ENCODE measurements at regions not wholly inside any gene's neighbourhood (a gene's known extent, or its start where the extent isn't known, plus 50 kb on each side); places are given as distances from the start of the nearest gene placed in this dataset.

DNA sequence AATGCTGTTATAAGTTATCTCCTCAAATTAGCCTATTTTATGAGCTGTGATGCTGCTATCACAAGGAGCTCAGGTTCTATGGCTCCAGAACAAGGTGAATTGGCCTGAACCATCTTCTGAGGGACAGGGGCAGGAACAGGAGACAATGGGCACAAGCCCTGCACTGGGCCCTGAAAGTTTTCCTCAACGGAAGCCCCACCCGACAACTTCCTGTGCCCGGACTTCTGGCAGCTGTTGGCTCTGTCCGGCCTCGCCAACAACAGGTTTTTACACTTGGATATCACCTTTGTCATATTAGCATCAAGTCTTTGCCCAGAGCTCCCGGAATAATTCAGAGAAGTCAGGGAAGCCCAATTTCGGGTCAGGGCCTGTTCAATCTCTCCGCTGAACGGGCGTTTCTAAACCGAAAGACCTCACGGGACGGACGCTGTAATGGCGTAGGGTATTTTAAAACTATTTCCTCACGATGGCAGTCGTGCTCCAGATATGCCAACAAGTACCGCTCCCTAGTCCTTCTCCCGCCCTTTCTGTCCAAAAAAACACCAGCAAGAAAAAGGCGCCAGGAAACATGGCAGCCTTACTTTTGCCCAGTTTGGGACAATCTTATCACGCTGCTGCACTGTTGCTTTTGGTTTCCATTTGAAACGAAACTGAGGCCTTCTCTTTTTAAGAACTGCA, 201.0 kb upstream of the STK26 start:
- no peaks in the 10 kb centered on the region for H3K9me1 ChIP-seq (replicated peaks; ENCODE audit: control insufficient read depth, extremely low read depth, insufficient read depth, low read length)
- CTCF ChIA-PET = no interaction called here
- no peak overlapping the region for H3K4me3 ChIP-seq (replicated peaks in 1 of 3; ENCODE audit: insufficient read depth in 1 of 3, low read depth in 1 of 3, low read length in 3 of 3)
- no peak overlapping the region for H3K27ac ChIP-seq (ENCODE audit: insufficient read depth, low read depth, low read length)
- no peaks in the 10 kb centered on the region for H3K36me3 ChIP-seq (ENCODE audit: control insufficient read depth in 2 of 2, extremely low read depth in 1 of 2, insufficient read depth in 2 of 2, low read length in 2 of 2)
- no peak overlapping the region for H3K9ac ChIP-seq (replicated peaks; ENCODE audit: extremely low read depth, insufficient read depth, low read length)
- intact Hi-C loops (cut with micrococcal nuclease) (no loop called here), dilution Hi-C loops (cut with MboI; ENCODE audit: extremely low pct_ligation_motif_present, low sequenced_read_pairs) (no loop called here)
- H4K20me1 ChIP-seq (replicated peaks; ENCODE audit: control insufficient read depth, extremely low read depth, insufficient read depth, low read length) = no peaks in the 10 kb centered on the region
- H3K27me3 ChIP-seq (ENCODE audit: control insufficient read depth in 2 of 2, insufficient read depth in 2 of 2, low read length in 2 of 2) = no peaks in the 10 kb centered on the region
- no peaks in the 10 kb centered on the region for H3K9me3 ChIP-seq (replicated peaks; ENCODE audit: control insufficient read depth, insufficient read depth, low read length)
- TF ChIP-seq EZH2 (IDR thresholded peaks at IDR 0.05; ENCODE audit: borderline replicate concordance, low read depth, low read length, severe bottlenecking) = no peak
- TF ChIP-seq JUN (IDR thresholded peaks at IDR 0.05; ENCODE audit: borderline replicate concordance, insufficient read depth, insufficient read length, low read depth) = no peak
- no peak for TF ChIP-seq GATA2 (IDR thresholded peaks at IDR 0.05; ENCODE audit: insufficient read depth, insufficient read length, low read depth, low read length)
- TF ChIP-seq, protein P1, sequence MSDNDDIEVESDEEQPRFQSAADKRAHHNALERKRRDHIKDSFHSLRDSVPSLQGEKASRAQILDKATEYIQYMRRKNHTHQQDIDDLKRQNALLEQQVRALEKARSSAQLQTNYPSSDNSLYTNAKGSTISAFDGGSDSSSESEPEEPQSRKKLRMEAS (IDR thresholded peaks at IDR 0.05; ENCODE audit: insufficient read depth, insufficient read length) = no peak
- TF ChIP-seq FOS (IDR thresholded peaks at IDR 0.05; ENCODE audit: borderline replicate concordance, insufficient read depth, low read length) = no peak
- no peak for TF ChIP-seq POLR2AphosphoS5 (IDR thresholded peaks at IDR 0.05; ENCODE audit: insufficient read depth, low read depth, low read length)
- H3K4me1 ChIP-seq (ENCODE audit: control insufficient read depth, extremely low read depth, insufficient read depth, low read length) = no peaks in the 10 kb centered on the region
- DNase-seq (ENCODE audit: low read depth, low spot score) = no peak
- no peak for FAIRE-seq
- H2AFZ ChIP-seq (ENCODE audit: low read depth, low read length) = no peak overlapping the region
- no TSS peak for BruUV-seq (replicated peaks)
- no peaks in the 10 kb centered on the region for H3K79me2 ChIP-seq (ENCODE audit: control insufficient read depth, insufficient read depth, low read length)
- H3K4me2 ChIP-seq (ENCODE audit: insufficient read depth, low read length) = no peak overlapping the region
- POLR2A ChIA-PET = no interaction called here

DNA sequence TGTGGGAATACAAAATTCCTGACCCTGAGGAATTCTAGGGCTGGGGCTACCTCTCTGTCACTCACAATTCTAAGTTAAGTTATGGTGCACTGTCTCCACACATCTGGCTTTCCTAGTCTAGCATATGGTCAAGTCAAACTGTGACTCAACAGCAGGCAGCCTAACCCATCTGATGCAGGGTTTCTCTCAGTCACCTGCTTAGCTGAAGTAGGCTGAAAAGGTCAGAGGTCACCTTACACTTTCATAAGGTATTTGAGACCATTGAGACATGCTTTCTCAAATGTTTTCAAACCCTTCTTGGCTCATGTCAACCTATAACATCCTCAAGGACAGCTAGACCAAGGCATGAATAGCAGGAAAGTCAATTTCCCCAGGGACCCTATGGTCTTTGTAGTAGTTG, 196.5 kb upstream of the STK26 start:
- Histone ChIP-seq H3K79me2 (ENCODE audit: control insufficient read depth, insufficient read depth, low read length) (no peaks in the 10 kb centered on the region), H3K4me3 (replicated peaks in 1 of 3; ENCODE audit: insufficient read depth in 1 of 3, low read depth in 1 of 3, low read length in 3 of 3) (no peak overlapping the region), H3K4me2 (ENCODE audit: insufficient read depth, low read length) (no peak overlapping the region), H2AFZ (ENCODE audit: low read depth, low read length) (no peak overlapping the region), H3K36me3 (ENCODE audit: control insufficient read depth in 2 of 2, extremely low read depth in 1 of 2, insufficient read depth in 2 of 2, low read length in 2 of 2) (no peaks in the 10 kb centered on the region), H3K27ac (ENCODE audit: insufficient read depth, low read depth, low read length) (no peak overlapping the region), H3K27me3 (ENCODE audit: control insufficient read depth in 2 of 2, insufficient read depth in 2 of 2, low read length in 2 of 2) (no peaks in the 10 kb centered on the region), H3K9me3 (replicated peaks; ENCODE audit: control insufficient read depth, insufficient read depth, low read length) (no peaks in the 10 kb centered on the region), H3K9ac (replicated peaks; ENCODE audit: extremely low read depth, insufficient read depth, low read length) (no peak overlapping the region), H3K9me1 (replicated peaks; ENCODE audit: control insufficient read depth, extremely low read depth, insufficient read depth, low read length) (no peaks in the 10 kb centered on the region), H3K4me1 (ENCODE audit: control insufficient read depth, extremely low read depth, insufficient read depth, low read length) (peaks cover 9% of the 10 kb centered on the region), H4K20me1 (replicated peaks; ENCODE audit: control insufficient read depth, extremely low read depth, insufficient read depth, low read length) (no peaks in the 10 kb centered on the region)
- TF ChIP-seq GATA2 (IDR thresholded peaks at IDR 0.05; ENCODE audit: insufficient read depth, insufficient read length, low read depth, low read length) (no peak), FOS (IDR thresholded peaks at IDR 0.05; ENCODE audit: borderline replicate concordance, insufficient read depth, low read length) (no peak), MYC (IDR thresholded peaks at IDR 0.05; ENCODE audit: low read depth, low read length) (no peak), JUN (IDR thresholded peaks at IDR 0.05; ENCODE audit: borderline replicate concordance, insufficient read depth, insufficient read length, low read depth) (no peak), POLR2AphosphoS5 (IDR thresholded peaks at IDR 0.05; ENCODE audit: insufficient read depth, low read depth, low read length) (no peak), EZH2 (IDR thresholded peaks at IDR 0.05; ENCODE audit: borderline replicate concordance, low read depth, low read length, severe bottlenecking) (no peak), POLR2A (IDR thresholded peaks at IDR 0.05; ENCODE audit: low read depth, low read length) (no peak)
- TF ChIP-seq, protein P2, sequence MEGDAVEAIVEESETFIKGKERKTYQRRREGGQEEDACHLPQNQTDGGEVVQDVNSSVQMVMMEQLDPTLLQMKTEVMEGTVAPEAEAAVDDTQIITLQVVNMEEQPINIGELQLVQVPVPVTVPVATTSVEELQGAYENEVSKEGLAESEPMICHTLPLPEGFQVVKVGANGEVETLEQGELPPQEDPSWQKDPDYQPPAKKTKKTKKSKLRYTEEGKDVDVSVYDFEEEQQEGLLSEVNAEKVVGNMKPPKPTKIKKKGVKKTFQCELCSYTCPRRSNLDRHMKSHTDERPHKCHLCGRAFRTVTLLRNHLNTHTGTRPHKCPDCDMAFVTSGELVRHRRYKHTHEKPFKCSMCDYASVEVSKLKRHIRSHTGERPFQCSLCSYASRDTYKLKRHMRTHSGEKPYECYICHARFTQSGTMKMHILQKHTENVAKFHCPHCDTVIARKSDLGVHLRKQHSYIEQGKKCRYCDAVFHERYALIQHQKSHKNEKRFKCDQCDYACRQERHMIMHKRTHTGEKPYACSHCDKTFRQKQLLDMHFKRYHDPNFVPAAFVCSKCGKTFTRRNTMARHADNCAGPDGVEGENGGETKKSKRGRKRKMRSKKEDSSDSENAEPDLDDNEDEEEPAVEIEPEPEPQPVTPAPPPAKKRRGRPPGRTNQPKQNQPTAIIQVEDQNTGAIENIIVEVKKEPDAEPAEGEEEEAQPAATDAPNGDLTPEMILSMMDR (IDR thresholded peaks at IDR 0.05; ENCODE audit: extremely low read depth in 1 of 2, insufficient read depth in 1 of 2, low read depth in 1 of 2, low read length in 2 of 2) = no peak
- TF ChIP-seq, protein P1 (IDR thresholded peaks at IDR 0.05; ENCODE audit: insufficient read depth, insufficient read length) = no peak
- no peak for DNase-seq (ENCODE audit: low read depth, low spot score)
- BruUV-seq (replicated peaks) = no TSS peak
- no peak for FAIRE-seq
- POLR2A ChIA-PET = no interaction called here
- CTCF ChIA-PET = interaction anchor here (1.8 kb wide), 1 partner anchor 15 kb away, joined by 7 read pairs; no protein-coding TSS in a partner anchor
- dilution Hi-C loops (cut with MboI; ENCODE audit: extremely low pct_ligation_motif_present, low sequenced_read_pairs) = no loop called here
- intact Hi-C loops (cut with micrococcal nuclease) = no loop called here

Measured in endothelial cell of umbilical vein (primary cell).